ENCODE measurements at regions not wholly inside any gene's neighbourhood (a gene's known extent, or its start where the extent isn't known, plus 50 kb on each side); places are given as distances from the start of the nearest gene placed in this dataset.

DNA sequence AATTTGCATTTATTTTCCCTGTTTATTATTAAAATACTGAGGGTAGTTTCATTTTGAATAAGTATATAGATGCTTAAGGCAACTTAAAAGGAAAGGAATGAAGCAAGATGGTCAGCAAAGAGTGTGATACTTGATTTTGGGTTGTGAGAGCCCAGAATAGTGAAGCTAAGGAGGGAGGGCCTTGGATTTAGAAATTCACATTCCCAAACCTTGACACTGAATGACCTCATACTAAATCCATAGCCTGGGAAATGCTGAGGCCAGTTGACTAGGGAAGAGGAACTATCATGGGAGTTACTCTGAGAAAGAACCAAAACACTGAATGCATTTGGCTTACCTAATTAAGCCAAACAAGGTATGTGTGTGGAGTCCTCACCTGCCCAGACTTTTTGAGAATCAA lies 292.5 kb downstream of the SPATA31D1 start:
- Histone ChIP-seq H2AFZ (ENCODE audit: low read depth, low read length) (no peak overlapping the region), H3F3A (ENCODE audit: insufficient read depth, low read length, poor library complexity, severe bottlenecking) (no peaks in the 10 kb centered on the region)

DNA sequence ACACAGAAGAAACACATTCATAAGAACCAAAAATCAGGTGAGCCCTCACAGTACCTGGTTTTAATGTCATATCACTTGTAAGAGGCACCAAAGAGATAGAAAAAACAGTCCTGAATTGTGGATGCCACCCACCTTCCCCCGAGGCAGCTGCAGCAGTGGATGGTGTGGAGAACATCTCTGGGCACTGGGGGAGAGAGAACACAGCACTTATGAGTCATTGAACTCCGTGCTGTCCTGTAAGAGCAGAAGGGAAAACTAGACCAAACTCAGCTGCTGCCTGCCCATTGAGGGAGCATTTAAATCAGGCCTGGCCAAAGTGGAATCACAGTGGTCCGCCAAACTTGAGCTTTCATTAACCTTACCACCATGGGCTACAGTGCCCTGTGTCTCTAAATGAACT lies 296.2 kb downstream of the SPATA31D1 start:
- H3K27ac ChIP-seq (ENCODE audit: low read length), result no peak overlapping the region
- no peak overlapping the region for H2AFZ ChIP-seq (ENCODE audit: low read depth, low read length)
- no peaks in the 10 kb centered on the region for H3K9me3 ChIP-seq (ENCODE audit: low read length)
- TF ChIP-seq RAD21 (conservative IDR thresholded peaks at IDR 0.05) (no peak), MXI1 (conservative IDR thresholded peaks at IDR 0.05; ENCODE audit: poor library complexity, severe bottlenecking) (no peak), EP300 (conservative IDR thresholded peaks at IDR 0.05; ENCODE audit: poor library complexity, severe bottlenecking) (no peak), SMC3 (conservative IDR thresholded peaks at IDR 0.05; ENCODE audit: poor library complexity) (no peak), TAF1 (IDR thresholded peaks at IDR 0.05; ENCODE audit: low read depth) (no peak), EZH2 (IDR thresholded peaks at IDR 0.05; ENCODE audit: borderline replicate concordance, insufficient read depth, low read length, poor library complexity, severe bottlenecking) (no peak), POLR2AphosphoS5 (IDR thresholded peaks at IDR 0.05) (no peak)
- TF ChIP-seq, protein P1, sequence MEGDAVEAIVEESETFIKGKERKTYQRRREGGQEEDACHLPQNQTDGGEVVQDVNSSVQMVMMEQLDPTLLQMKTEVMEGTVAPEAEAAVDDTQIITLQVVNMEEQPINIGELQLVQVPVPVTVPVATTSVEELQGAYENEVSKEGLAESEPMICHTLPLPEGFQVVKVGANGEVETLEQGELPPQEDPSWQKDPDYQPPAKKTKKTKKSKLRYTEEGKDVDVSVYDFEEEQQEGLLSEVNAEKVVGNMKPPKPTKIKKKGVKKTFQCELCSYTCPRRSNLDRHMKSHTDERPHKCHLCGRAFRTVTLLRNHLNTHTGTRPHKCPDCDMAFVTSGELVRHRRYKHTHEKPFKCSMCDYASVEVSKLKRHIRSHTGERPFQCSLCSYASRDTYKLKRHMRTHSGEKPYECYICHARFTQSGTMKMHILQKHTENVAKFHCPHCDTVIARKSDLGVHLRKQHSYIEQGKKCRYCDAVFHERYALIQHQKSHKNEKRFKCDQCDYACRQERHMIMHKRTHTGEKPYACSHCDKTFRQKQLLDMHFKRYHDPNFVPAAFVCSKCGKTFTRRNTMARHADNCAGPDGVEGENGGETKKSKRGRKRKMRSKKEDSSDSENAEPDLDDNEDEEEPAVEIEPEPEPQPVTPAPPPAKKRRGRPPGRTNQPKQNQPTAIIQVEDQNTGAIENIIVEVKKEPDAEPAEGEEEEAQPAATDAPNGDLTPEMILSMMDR (IDR thresholded peaks at IDR 0.05; ENCODE audit: poor library complexity, severe bottlenecking), result no peak
- TF ChIP-seq, protein P2, sequence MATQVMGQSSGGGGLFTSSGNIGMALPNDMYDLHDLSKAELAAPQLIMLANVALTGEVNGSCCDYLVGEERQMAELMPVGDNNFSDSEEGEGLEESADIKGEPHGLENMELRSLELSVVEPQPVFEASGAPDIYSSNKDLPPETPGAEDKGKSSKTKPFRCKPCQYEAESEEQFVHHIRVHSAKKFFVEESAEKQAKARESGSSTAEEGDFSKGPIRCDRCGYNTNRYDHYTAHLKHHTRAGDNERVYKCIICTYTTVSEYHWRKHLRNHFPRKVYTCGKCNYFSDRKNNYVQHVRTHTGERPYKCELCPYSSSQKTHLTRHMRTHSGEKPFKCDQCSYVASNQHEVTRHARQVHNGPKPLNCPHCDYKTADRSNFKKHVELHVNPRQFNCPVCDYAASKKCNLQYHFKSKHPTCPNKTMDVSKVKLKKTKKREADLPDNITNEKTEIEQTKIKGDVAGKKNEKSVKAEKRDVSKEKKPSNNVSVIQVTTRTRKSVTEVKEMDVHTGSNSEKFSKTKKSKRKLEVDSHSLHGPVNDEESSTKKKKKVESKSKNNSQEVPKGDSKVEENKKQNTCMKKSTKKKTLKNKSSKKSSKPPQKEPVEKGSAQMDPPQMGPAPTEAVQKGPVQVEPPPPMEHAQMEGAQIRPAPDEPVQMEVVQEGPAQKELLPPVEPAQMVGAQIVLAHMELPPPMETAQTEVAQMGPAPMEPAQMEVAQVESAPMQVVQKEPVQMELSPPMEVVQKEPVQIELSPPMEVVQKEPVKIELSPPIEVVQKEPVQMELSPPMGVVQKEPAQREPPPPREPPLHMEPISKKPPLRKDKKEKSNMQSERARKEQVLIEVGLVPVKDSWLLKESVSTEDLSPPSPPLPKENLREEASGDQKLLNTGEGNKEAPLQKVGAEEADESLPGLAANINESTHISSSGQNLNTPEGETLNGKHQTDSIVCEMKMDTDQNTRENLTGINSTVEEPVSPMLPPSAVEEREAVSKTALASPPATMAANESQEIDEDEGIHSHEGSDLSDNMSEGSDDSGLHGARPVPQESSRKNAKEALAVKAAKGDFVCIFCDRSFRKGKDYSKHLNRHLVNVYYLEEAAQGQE (IDR thresholded peaks at IDR 0.05; ENCODE audit: borderline replicate concordance), result no peak
- H3F3A ChIP-seq (ENCODE audit: insufficient read depth, low read length, poor library complexity, severe bottlenecking), result no peaks in the 10 kb centered on the region
- H4K20me1 ChIP-seq (ENCODE audit: insufficient read depth), result no peaks in the 10 kb centered on the region
- H3K9me2 ChIP-seq (ENCODE audit: insufficient read depth, low read length), result no peaks in the 10 kb centered on the region
- no peak overlapping the region for H3K4me3 ChIP-seq (ENCODE audit: low read length)
- no peaks in the 10 kb centered on the region for H3K36me3 ChIP-seq (ENCODE audit: insufficient read depth, low read length)
- no peaks in the 10 kb centered on the region for H3K79me2 ChIP-seq (replicated peaks; ENCODE audit: insufficient read depth, low read length)
- no peak overlapping the region for H3K4me2 ChIP-seq (ENCODE audit: low read length)
- H3K9ac ChIP-seq (ENCODE audit: low read length), result no peak overlapping the region
- no peaks in the 10 kb centered on the region for H3K27me3 ChIP-seq (ENCODE audit: insufficient read depth, low read depth, low read length)

More for the DNA sequence above, 292.5 kb downstream of the SPATA31D1 start:
- no peak overlapping the region for H3K9ac ChIP-seq (ENCODE audit: low read length)
- H3K79me2 ChIP-seq (replicated peaks; ENCODE audit: insufficient read depth, low read length), result no peaks in the 10 kb centered on the region
- H3K9me2 ChIP-seq (ENCODE audit: insufficient read depth, low read length), result no peaks in the 10 kb centered on the region
- H3K9me3 ChIP-seq (ENCODE audit: low read length), result no peaks in the 10 kb centered on the region
- no peaks in the 10 kb centered on the region for H4K20me1 ChIP-seq (ENCODE audit: insufficient read depth)
- TF ChIP-seq POLR2AphosphoS5 (IDR thresholded peaks at IDR 0.05), result no peak
- TF ChIP-seq SMC3 (conservative IDR thresholded peaks at IDR 0.05; ENCODE audit: poor library complexity), result no peak
- TF ChIP-seq MXI1 (conservative IDR thresholded peaks at IDR 0.05; ENCODE audit: poor library complexity, severe bottlenecking), result no peak
- TF ChIP-seq TAF1 (IDR thresholded peaks at IDR 0.05; ENCODE audit: low read depth), result no peak
- TF ChIP-seq, protein P1 (IDR thresholded peaks at IDR 0.05; ENCODE audit: poor library complexity, severe bottlenecking), result no peak
- no peak for TF ChIP-seq EZH2 (IDR thresholded peaks at IDR 0.05; ENCODE audit: borderline replicate concordance, insufficient read depth, low read length, poor library complexity, severe bottlenecking)
- TF ChIP-seq EP300 (conservative IDR thresholded peaks at IDR 0.05; ENCODE audit: poor library complexity, severe bottlenecking), result no peak
- TF ChIP-seq, protein P2 (IDR thresholded peaks at IDR 0.05; ENCODE audit: borderline replicate concordance), result no peak
- no peak for TF ChIP-seq RAD21 (conservative IDR thresholded peaks at IDR 0.05)
- no peaks in the 10 kb centered on the region for H3K36me3 ChIP-seq (ENCODE audit: insufficient read depth, low read length)
- no peak overlapping the region for H3K4me2 ChIP-seq (ENCODE audit: low read length)
- no peak overlapping the region for H3K27ac ChIP-seq (ENCODE audit: low read length)
- H3K4me3 ChIP-seq (ENCODE audit: low read length), result no peak overlapping the region
- no peaks in the 10 kb centered on the region for H3K27me3 ChIP-seq (ENCODE audit: insufficient read depth, low read depth, low read length)
